ENCODE measurements at regions not wholly inside any gene's neighbourhood (a gene's known extent, or its start where the extent isn't known, plus 50 kb on each side); places are given as distances from the start of the nearest gene placed in this dataset.

DNA sequence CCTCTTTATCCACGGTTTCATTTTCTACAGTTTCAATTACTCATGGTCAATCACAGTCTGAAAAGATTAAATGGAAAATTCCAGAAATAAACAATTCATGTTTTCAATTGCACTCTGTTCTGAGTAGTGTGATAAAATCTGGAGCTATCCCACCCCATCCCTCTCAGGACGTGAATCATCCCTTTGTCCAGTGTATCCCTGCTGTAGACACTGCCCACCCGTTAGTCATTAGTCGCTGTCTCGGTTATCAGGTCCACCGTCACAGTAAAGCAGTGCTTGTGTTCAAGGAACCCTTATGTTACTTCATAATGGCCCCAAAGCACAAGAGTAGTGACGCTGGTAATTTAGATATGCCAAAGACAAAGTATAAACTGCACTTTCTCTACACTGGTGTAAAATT is 141.0 kb upstream of the LMNTD1 start:
- Histone ChIP-seq H3K9me3 (ENCODE audit: control insufficient read depth, insufficient read depth, low read length) (peaks cover 4% of the 10 kb centered on the region), H3K27ac (ENCODE audit: low read depth, low read length) (no peak overlapping the region), H3K4me3 (ENCODE audit: low read depth, low read length) (no peak overlapping the region), H3K27me3 (ENCODE audit: control insufficient read depth, insufficient read depth, low read length) (no peaks in the 10 kb centered on the region)
- TF ChIP-seq, protein P1, sequence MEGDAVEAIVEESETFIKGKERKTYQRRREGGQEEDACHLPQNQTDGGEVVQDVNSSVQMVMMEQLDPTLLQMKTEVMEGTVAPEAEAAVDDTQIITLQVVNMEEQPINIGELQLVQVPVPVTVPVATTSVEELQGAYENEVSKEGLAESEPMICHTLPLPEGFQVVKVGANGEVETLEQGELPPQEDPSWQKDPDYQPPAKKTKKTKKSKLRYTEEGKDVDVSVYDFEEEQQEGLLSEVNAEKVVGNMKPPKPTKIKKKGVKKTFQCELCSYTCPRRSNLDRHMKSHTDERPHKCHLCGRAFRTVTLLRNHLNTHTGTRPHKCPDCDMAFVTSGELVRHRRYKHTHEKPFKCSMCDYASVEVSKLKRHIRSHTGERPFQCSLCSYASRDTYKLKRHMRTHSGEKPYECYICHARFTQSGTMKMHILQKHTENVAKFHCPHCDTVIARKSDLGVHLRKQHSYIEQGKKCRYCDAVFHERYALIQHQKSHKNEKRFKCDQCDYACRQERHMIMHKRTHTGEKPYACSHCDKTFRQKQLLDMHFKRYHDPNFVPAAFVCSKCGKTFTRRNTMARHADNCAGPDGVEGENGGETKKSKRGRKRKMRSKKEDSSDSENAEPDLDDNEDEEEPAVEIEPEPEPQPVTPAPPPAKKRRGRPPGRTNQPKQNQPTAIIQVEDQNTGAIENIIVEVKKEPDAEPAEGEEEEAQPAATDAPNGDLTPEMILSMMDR (IDR thresholded peaks at IDR 0.05; ENCODE audit: low read depth, low read length): no peak
- no peak for DNase-seq (ENCODE audit: low read depth, low spot score)
- CTCF ChIA-PET: interaction anchor here (1.0 kb wide), 1 partner anchor 257 kb away, joined by 3 read pairs; no protein-coding TSS in a partner anchor
- POLR2A ChIA-PET: no interaction called here

DNA sequence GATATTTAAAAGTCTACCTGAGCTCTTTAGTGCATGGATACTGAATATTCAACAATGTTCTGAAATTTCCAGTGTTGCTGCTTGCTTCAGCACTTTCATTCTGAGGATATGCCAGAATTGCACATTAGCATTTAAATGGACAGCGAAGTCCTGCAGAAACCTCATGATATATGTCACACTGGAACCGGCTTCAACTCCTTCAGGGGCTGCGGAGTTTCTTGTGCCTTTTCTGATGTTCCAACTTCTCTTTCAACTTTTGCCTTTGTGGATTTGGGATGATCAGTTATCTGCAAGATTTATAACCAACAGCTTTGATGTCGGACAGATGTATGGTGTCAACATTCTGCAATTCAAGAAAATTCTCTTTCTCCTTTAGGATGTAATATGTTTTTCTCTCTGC is 142.5 kb upstream of the LMNTD1 start:
- H3K9me3 ChIP-seq (ENCODE audit: control insufficient read depth, insufficient read depth, low read length): peaks cover 4% of the 10 kb centered on the region
- H3K27me3 ChIP-seq (ENCODE audit: control insufficient read depth, insufficient read depth, low read length): no peaks in the 10 kb centered on the region
- ChIA-PET CTCF (no interaction called here), POLR2A (no interaction called here)
- TF ChIP-seq, protein P1 (IDR thresholded peaks at IDR 0.05; ENCODE audit: low read depth, low read length): no peak
- H3K4me3 ChIP-seq (ENCODE audit: low read depth, low read length): no peak overlapping the region
- DNase-seq (ENCODE audit: low read depth, low spot score): no peak
- H3K27ac ChIP-seq (ENCODE audit: low read depth, low read length): no peak overlapping the region

DNA sequence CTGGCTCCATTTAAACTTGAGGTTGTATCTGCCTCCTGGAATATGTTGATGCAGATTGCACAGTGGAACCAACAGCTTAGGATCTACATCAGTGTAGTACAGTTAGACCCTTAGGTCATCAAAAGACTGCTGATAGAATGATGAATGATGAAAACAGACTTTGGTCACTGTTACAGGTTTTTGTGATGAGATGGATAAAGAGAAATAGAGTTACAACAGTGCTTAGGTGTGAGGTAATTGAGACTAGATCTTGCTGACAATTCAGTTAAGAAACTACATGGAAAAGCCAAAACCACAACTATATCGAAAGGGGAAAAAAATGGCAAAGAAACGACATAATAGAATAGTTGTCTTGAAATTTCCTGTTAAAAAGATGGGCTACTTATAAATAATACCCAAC is 145.7 kb upstream of the LMNTD1 start:
- TF ChIP-seq, protein P1 (IDR thresholded peaks at IDR 0.05; ENCODE audit: low read depth, low read length): no peak
- Histone ChIP-seq H3K9me3 (ENCODE audit: control insufficient read depth, insufficient read depth, low read length) (peaks cover 4% of the 10 kb centered on the region), H3K4me3 (ENCODE audit: low read depth, low read length) (no peak overlapping the region), H3K27ac (ENCODE audit: low read depth, low read length) (no peak overlapping the region), H3K27me3 (ENCODE audit: control insufficient read depth, insufficient read depth, low read length) (no peaks in the 10 kb centered on the region)
- POLR2A ChIA-PET: no interaction called here
- CTCF ChIA-PET: no interaction called here
- no peak for DNase-seq (ENCODE audit: low read depth, low spot score)

DNA sequence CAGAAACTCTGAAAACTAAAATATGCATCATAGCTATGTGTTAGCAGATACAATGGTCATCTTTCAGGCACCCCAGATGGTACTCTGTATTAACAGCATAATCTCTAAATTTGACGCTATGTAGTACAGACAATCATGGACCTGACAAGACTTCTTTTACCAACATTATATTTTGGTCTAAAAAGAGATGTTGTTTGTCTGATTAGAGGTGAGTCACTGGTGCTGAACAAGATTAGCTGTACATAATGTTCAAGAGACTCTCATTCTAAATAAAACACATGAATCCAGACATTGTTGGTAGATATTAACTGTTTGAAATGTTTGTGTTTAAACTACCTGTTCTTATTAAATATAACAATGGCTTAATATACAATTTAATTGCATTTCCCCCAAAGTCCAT is 146.4 kb upstream of the LMNTD1 start:
- Histone ChIP-seq H3K9me3 (ENCODE audit: control insufficient read depth, insufficient read depth, low read length) (peaks cover 4% of the 10 kb centered on the region), H3K4me3 (ENCODE audit: low read depth, low read length) (no peak overlapping the region), H3K27me3 (ENCODE audit: control insufficient read depth, insufficient read depth, low read length) (no peaks in the 10 kb centered on the region), H3K27ac (ENCODE audit: low read depth, low read length) (no peak overlapping the region)
- ChIA-PET POLR2A (no interaction called here), CTCF (no interaction called here)
- TF ChIP-seq, protein P1 (IDR thresholded peaks at IDR 0.05; ENCODE audit: low read depth, low read length): no peak
- DNase-seq (ENCODE audit: low read depth, low spot score): no peak

DNA sequence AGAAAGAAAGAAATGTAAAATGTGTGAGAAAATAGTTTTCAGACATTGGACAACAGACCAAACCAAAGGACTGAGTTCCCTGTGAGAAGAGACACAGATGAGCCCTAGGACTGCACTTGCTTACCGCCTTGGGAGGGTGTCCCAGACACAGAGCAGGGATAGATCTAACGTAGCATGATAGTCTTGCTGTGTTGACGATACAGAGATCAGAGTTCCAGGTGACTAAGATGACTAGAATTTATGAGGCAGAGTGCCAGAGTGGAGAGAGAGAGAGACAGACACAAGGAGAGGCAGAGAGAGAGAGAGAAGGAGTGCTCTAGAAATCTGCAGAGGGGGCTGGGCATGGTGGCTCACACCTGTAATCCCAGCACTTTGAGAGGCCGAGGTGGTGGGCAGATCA is 148.2 kb upstream of the LMNTD1 start:
- CTCF ChIA-PET: no interaction called here
- Histone ChIP-seq H3K4me3 (ENCODE audit: low read depth, low read length) (no peak overlapping the region), H3K9me3 (ENCODE audit: control insufficient read depth, insufficient read depth, low read length) (peaks cover 3% of the 10 kb centered on the region), H3K27me3 (ENCODE audit: control insufficient read depth, insufficient read depth, low read length) (no peaks in the 10 kb centered on the region), H3K27ac (ENCODE audit: low read depth, low read length) (no peak overlapping the region)
- TF ChIP-seq, protein P1 (IDR thresholded peaks at IDR 0.05; ENCODE audit: low read depth, low read length): no peak
- POLR2A ChIA-PET: no interaction called here
- no peak for DNase-seq (ENCODE audit: low read depth, low spot score)

Measured in AG04450 (cell line).